Epithelial cell of proximal tubule (primary cell): ENCODE measurements at regions not wholly inside any gene's neighbourhood (a gene's known extent, or its start where the extent isn't known, plus 50 kb on each side); places are given as distances from the start of the nearest gene placed in this dataset.

Experiments
- DNase-seq: peaks from one replicate; pipeline ENCODE4 v3.0.0-alpha.2; 2011; ENCODE audit warnings: low read depth
- H3K4me3 ChIP-seq: 2 replicates; pipeline ENCODE4 v1.5.1; 2011; ENCODE audit warnings: low read depth, mild to moderate bottlenecking, low read length
- TF ChIP-seq, protein P1 (sequence below): conservative IDR thresholded peaks from 2 replicates; pipeline ENCODE4 v1.5.1; 2012; ENCODE audit warnings: low read depth, mild to moderate bottlenecking, low read length

DNA sequence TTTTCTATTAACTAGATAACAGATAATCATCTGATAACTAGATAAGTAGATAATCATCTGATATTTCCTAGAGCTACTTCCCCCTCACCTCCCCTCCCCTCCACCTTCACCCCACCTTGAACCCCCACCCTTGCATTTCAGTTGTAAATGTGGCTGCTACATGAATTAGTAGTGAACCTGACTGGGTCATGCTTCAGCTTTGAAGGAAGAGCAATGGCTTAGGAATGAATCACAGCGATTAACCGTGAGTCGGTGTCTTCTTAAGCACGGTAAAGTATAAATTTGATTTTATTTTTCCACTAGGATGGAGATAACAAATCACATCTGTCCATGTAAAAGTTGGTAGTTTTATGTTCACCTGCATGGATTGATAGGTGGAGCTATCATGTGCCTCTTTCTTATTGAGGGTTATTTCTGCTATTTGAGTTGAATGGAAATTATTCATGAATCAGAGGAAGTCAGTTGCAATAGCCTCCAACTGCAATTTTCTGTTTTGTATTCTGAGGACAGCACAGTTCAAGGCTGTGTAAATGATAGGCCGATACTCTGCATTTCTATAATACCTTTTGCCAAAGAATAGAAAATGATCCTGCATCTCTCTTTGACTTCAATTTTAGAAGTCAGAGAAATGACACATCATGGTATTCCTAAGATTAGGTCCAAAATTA is 235.0 kb downstream of the PTGER3 start:
- DNase-seq: no peak
- TF ChIP-seq, protein P1, sequence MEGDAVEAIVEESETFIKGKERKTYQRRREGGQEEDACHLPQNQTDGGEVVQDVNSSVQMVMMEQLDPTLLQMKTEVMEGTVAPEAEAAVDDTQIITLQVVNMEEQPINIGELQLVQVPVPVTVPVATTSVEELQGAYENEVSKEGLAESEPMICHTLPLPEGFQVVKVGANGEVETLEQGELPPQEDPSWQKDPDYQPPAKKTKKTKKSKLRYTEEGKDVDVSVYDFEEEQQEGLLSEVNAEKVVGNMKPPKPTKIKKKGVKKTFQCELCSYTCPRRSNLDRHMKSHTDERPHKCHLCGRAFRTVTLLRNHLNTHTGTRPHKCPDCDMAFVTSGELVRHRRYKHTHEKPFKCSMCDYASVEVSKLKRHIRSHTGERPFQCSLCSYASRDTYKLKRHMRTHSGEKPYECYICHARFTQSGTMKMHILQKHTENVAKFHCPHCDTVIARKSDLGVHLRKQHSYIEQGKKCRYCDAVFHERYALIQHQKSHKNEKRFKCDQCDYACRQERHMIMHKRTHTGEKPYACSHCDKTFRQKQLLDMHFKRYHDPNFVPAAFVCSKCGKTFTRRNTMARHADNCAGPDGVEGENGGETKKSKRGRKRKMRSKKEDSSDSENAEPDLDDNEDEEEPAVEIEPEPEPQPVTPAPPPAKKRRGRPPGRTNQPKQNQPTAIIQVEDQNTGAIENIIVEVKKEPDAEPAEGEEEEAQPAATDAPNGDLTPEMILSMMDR: no peak
- H3K4me3 ChIP-seq: no peak overlapping the region

DNA sequence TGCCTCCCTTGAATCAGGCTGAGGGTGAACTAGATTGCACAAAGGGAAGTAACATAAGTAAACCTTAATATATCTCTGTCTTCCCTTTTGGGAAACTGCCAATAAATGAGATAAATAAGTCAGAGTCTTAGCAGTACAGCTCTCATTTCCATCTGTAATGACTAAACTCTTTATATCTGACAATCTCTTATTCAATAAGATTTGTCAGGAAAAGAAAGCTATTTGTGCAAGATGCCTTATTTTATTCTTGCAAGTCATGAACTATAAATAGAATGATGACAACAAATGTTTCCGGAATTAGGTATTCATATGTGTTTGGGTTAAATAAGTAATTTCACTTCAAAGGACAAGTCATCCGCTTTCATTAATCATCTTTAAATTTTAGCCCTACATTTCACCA is 229.2 kb downstream of the PTGER3 start:
- TF ChIP-seq, protein P1: no peak
- no peak overlapping the region for H3K4me3 ChIP-seq
- no peak for DNase-seq

DNA sequence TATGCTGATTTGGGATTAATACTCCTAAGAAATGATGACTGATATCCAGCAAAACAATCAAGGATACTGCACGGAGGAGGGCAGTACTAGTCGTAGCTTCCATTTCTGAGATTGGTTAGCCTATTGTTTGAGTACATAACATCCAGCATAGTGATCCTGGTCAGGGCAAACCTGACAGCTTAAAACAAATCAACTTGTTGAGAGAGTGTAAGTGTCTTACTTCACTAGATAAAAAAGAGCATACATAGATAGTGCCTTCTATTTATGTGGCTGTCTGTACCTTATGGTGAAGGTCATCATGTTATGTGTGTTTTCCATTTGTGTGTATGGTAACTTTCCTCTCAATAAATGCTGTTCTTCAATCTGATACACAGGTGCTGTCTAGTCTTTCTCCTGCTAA is 228.4 kb downstream of the PTGER3 start:
- DNase-seq: no peak
- TF ChIP-seq, protein P1: no peak
- no peak overlapping the region for H3K4me3 ChIP-seq

GRCh38 chr1:70819785-70820184 is 227.8 kb downstream of the PTGER3 start:
- no peak for DNase-seq
- H3K4me3 ChIP-seq: no peak overlapping the region
- TF ChIP-seq, protein P1: no peak

- H3K4me3 ChIP-seq: no peak overlapping the region
- TF ChIP-seq, protein P1: no peak
- no peak for DNase-seq
Observed at GRCh38 chr1:70820396-70820795, 227.2 kb downstream of the PTGER3 start.

DNA sequence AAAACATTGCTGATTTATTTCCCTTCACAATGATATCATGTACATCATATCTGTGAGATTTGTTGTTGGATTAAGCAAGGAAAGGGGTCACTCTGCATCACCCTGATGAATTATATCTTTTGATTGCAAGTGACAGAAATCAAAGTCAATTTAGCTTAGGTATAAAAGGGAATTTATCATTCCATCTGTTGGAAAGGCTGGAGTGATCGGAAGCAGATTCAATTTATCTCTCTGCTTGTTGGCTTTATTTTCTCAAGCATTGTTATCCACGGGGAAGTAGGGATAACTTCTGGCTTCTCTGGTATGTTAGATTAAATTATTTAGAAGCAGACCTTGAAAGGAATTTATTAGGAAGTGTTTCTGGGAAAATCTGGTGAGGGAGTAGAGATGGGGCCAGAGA is 226.6 kb downstream of the PTGER3 start:
- TF ChIP-seq, protein P1: no peak
- H3K4me3 ChIP-seq: no peak overlapping the region
- no peak for DNase-seq

DNA sequence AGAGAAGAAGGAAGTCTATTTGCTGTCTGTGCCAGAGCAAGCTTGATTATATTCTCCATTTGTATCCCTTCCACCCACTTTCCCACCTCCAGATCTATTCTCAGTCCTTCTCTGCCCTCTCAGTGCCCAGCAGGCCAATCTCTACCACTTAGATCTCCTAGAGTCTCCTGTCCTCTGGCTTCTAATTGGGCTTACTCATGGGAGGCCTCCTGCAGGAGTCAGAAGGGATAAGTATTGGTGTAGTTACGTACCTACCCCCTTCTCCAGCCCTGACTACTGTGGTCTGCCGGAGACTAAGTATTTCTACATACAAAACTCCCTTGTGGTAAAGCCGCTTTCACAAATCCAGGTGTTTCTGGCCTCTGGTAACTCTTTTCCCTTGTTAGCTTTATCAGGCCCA is 221.2 kb downstream of the PTGER3 start:
- no peak overlapping the region for H3K4me3 ChIP-seq
- DNase-seq: no peak
- TF ChIP-seq, protein P1: no peak
